ENCODE measurements at regions not wholly inside any gene's neighbourhood (a gene's known extent, or its start where the extent isn't known, plus 50 kb on each side); places are given as distances from the start of the nearest gene placed in this dataset.

DNA sequence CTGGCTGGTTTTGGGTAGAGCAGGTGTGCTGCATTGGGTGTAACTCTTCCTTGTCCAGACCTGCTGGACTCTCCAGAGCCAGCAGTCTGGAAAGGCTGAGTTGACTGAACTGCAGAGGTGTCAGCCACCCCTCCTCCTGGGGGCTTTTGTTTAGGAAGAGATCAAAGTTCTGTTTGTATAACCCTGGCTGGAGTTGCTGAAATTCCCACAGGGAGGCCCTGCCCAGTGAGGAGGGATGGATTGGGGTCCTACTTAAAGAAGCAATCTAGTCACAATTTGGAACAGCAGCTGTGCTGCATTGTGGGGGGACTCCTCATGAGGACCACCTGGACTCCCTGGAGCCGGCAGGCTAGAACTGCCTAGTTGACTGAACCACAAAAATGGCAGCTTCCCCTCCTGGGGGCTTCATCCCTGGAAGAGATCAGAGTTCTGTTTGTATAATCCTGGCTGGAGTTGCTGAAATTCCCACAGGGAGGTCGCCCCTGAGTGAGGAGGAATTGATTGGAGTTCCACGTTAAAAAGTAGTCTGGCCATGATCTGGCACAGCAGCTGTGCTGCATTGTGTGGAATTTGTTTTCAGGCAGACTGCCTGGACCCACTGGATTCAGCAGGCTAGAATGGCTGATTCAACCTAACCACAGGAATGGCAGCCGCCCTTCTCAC, 264.9 kb upstream of the ZC4H2 start:
- TF ChIP-seq CTCF (IDR thresholded peaks at IDR 0.05; ENCODE audit: borderline replicate concordance, extremely low read depth, low read length, poor library complexity, severe bottlenecking) (no peak), EZH2 (IDR thresholded peaks at IDR 0.05; ENCODE audit: borderline replicate concordance, low read depth, low read length, severe bottlenecking) (no peak)

Data from DND-41 (cell line).